ENCODE measurements at regions not wholly inside any gene's neighbourhood (a gene's known extent, or its start where the extent isn't known, plus 50 kb on each side); places are given as distances from the start of the nearest gene placed in this dataset.

DNA sequence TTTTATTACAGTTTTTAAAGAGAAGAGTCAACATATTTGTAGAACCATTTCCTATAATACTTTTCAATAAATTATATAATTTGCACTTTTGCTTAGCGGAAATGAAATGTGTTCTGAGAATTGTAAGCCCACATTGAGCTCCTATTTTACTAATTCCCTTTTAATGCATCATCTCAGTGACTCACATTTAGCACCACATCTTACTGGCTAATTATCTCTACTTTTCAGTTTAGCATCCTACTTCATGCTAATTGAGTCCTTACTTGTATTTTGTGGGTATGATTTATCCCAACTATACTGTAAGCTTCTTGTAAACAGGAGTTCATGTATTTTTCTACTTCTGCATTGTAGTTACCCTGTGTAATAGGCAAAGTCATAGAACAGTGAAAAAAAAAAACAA is 67.5 kb downstream of the TMX1 start:
- intact Hi-C loops (cut with DNase I, micrococcal nuclease), result no loop called here
- Histone ChIP-seq H3K4me1 (ENCODE audit: low read depth) (no peaks in the 10 kb centered on the region), H3K9me3 (no peaks in the 10 kb centered on the region), H3K4me3 (no peak overlapping the region), H3K36me3 (ENCODE audit: low read depth) (no peaks in the 10 kb centered on the region)
- DNase-seq (no peak), ATAC-seq (no peak)
- TF ChIP-seq CTCF (IDR thresholded peaks at IDR 0.05), result no peak

GRCh38 chr14:51308866-51309265 is 68.8 kb downstream of the TMX1 start:
- no peak for TF ChIP-seq CTCF (IDR thresholded peaks at IDR 0.05)
- no peak for DNase-seq

DNA sequence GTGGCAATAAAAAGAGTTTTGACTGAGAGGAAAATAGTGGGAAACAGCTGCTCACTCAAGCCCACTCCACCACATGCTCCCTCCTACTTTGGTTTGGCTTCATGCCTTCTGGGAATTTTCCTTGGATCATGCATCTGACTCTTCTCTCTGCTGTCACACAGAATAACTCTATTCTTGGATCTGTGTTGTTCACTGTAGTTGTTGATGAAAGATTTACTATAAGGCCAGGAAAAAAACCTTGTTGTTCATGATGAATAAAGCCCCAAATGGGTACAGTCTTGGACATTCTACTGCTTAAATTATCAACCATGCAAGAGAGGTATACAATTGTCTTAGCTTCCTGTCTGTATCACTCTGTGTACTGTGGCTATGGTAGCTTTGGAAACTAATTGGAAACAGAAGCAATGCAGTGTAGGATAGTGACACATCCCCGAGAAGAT is 70.5 kb downstream of the TMX1 start:
- DNase-seq (peak in 1 of 3 donors; percentile 33), ATAC-seq (no peak)
- Histone ChIP-seq H3K4me3 (no peak overlapping the region), H3K36me3 (ENCODE audit: low read depth) (no peaks in the 10 kb centered on the region), H3K9me3 (no peaks in the 10 kb centered on the region), H3K4me1 (ENCODE audit: low read depth) (no peaks in the 10 kb centered on the region)
- TF ChIP-seq CTCF (IDR thresholded peaks at IDR 0.05), result no peak
- intact Hi-C loops (cut with DNase I, micrococcal nuclease), result no loop called here

More at GRCh38 chr14:51308866-51309265, 68.8 kb downstream of the TMX1 start:
- H3K4me3 ChIP-seq, result no peak overlapping the region
- no peaks in the 10 kb centered on the region for H3K4me1 ChIP-seq (ENCODE audit: low read depth)
- no peaks in the 10 kb centered on the region for H3K36me3 ChIP-seq (ENCODE audit: low read depth)
- no peak for ATAC-seq
- no peaks in the 10 kb centered on the region for H3K9me3 ChIP-seq
- intact Hi-C loops (cut with DNase I, micrococcal nuclease), result no loop called here

GRCh38 chr14:51314321-51315015 is 74.4 kb downstream of the TMX1 start:
- no peak for ATAC-seq
- intact Hi-C loops (cut with DNase I, micrococcal nuclease), result no loop called here

DNA sequence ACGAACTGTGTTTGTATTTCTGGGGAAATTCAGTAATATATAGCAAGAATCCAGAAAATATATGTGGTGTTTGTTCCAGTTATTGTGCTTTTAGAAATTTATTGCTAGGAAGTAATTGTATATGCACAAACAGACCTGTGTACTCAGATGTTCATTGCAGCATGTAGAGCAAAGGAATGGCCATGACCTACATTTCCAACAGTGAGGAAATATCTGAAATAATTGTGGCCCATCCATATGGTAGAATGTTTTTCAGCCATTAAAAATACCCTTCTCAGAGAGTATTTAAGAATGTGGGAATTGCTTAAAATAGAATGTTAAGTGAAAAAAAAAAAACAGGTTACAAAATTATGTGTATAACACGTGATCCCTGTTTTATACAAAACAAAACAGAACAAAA is 77.3 kb downstream of the TMX1 start:
- ATAC-seq, result no peak
- no peak for TF ChIP-seq CTCF (IDR thresholded peaks at IDR 0.05)

More at GRCh38 chr14:51314321-51315015, 74.4 kb downstream of the TMX1 start:
- Histone ChIP-seq H3K4me3 (no peak overlapping the region), H3K9me3 (no peaks in the 10 kb centered on the region), H3K36me3 (ENCODE audit: low read depth) (no peaks in the 10 kb centered on the region), H3K4me1 (ENCODE audit: low read depth) (no peaks in the 10 kb centered on the region)
- DNase-seq, result no peak
- no peak for TF ChIP-seq CTCF (IDR thresholded peaks at IDR 0.05)

More for the DNA sequence above, 77.3 kb downstream of the TMX1 start:
- H3K4me3 ChIP-seq, result no peak overlapping the region
- H3K4me1 ChIP-seq (ENCODE audit: low read depth), result no peaks in the 10 kb centered on the region
- no peaks in the 10 kb centered on the region for H3K36me3 ChIP-seq (ENCODE audit: low read depth)
- intact Hi-C loops (cut with DNase I, micrococcal nuclease), result no loop called here
- DNase-seq, result no peak
- H3K9me3 ChIP-seq, result no peaks in the 10 kb centered on the region

Data from mucosa of descending colon (tissue), 3 donors.